ENCODE measurements at regions not wholly inside any gene's neighbourhood (a gene's known extent, or its start where the extent isn't known, plus 50 kb on each side); places are given as distances from the start of the nearest gene placed in this dataset.

DNA sequence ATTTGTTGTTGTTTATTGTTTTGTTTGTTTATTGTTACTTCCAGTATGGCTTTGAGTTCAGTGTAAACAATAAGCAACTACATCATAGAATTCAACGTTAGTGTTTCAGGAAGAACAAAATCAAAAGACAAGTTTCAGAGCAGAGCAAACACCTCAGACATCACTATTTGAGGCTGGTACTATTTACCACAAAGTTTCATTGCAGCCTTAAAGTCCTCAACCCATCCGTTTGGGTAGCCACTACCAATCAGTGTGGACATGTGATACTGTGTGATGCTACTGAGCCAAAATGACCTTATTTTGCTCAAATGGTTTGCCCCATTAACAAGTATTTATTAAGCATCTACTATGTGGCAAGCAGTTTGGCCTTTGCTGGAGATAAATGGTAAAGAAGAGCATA is 458.5 kb upstream of the PTGER4 start:
- Histone ChIP-seq H3K27me3 (no peaks in the 10 kb centered on the region), H3K9me3 (no peaks in the 10 kb centered on the region), H3K4me3 (no peak overlapping the region), H3K36me3 (no peaks in the 10 kb centered on the region), H3K4me1 (no peaks in the 10 kb centered on the region), H3K27ac (no peak overlapping the region)
- WGBS: 71% methylated on average over 2 of the region's 2 CpGs
- no peak for TF ChIP-seq POLR2A (IDR thresholded peaks at IDR 0.05)
- TF ChIP-seq, protein P1, sequence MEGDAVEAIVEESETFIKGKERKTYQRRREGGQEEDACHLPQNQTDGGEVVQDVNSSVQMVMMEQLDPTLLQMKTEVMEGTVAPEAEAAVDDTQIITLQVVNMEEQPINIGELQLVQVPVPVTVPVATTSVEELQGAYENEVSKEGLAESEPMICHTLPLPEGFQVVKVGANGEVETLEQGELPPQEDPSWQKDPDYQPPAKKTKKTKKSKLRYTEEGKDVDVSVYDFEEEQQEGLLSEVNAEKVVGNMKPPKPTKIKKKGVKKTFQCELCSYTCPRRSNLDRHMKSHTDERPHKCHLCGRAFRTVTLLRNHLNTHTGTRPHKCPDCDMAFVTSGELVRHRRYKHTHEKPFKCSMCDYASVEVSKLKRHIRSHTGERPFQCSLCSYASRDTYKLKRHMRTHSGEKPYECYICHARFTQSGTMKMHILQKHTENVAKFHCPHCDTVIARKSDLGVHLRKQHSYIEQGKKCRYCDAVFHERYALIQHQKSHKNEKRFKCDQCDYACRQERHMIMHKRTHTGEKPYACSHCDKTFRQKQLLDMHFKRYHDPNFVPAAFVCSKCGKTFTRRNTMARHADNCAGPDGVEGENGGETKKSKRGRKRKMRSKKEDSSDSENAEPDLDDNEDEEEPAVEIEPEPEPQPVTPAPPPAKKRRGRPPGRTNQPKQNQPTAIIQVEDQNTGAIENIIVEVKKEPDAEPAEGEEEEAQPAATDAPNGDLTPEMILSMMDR (IDR thresholded peaks at IDR 0.05): no peak
- DNase-seq (ENCODE audit: low spot score in 2 of 2): no peak

DNA sequence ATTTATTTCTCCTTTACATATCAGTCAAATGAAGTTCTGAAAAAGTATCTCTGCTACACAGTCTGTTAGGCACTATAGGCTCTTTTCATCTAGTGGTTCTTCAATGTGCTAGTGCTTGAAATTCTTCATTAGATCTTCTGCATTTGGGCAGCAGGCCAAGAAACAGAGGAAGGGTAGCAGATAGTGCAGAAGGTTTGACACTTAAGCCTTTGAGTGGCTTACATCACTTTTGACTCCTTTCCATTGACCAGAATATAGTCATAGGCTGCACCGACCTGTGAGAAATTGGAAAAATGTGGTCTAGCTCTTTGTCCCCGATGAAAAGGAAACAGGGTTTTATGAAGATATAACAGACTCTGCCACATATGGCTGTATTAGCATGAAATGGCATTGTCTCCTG is 459.5 kb upstream of the PTGER4 start:
- WGBS: 58% methylated on average over 2 of the region's 2 CpGs
- no peaks in the 10 kb centered on the region for H3K27me3 ChIP-seq
- H3K9me3 ChIP-seq: no peaks in the 10 kb centered on the region
- H3K4me3 ChIP-seq: no peak overlapping the region
- no peak for DNase-seq (ENCODE audit: low spot score in 2 of 2)
- no peaks in the 10 kb centered on the region for H3K36me3 ChIP-seq
- TF ChIP-seq, protein P1 (IDR thresholded peaks at IDR 0.05): no peak
- H3K27ac ChIP-seq: no peak overlapping the region
- H3K4me1 ChIP-seq: no peaks in the 10 kb centered on the region

DNA sequence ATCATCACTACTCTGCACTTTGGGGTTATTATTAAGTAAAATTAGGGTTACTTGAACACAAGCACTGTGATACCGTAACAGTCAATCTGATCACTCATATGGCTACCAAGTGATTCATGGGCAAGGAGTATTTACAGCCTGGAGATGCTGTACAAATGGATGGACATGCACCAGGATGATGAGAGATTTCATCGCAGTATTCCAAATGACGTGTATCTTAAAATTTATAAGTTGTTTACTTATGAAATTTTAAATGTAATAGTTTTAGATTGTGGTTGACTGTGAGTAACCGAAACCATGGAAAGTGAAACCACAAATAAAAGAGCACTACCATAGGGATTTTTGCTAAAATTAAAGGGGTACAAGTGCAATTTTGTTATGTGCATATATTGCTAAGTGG is 462.2 kb upstream of the PTGER4 start:
- H3K27ac ChIP-seq: no peak overlapping the region
- no peak for DNase-seq (ENCODE audit: low spot score in 2 of 2)
- H3K4me3 ChIP-seq: no peak overlapping the region
- no peaks in the 10 kb centered on the region for H3K27me3 ChIP-seq
- H3K4me1 ChIP-seq: no peaks in the 10 kb centered on the region
- 79% methylated on average over 4 of the region's 4 CpGs for WGBS
- H3K9me3 ChIP-seq: no peaks in the 10 kb centered on the region
- H3K36me3 ChIP-seq: no peaks in the 10 kb centered on the region
- TF ChIP-seq POLR2AphosphoS5 (IDR thresholded peaks at IDR 0.05): no peak
- TF ChIP-seq, protein P1 (IDR thresholded peaks at IDR 0.05): no peak
- no peak for TF ChIP-seq EP300 (IDR thresholded peaks at IDR 0.05)
- TF ChIP-seq POLR2A (IDR thresholded peaks at IDR 0.05): no peak

DNA sequence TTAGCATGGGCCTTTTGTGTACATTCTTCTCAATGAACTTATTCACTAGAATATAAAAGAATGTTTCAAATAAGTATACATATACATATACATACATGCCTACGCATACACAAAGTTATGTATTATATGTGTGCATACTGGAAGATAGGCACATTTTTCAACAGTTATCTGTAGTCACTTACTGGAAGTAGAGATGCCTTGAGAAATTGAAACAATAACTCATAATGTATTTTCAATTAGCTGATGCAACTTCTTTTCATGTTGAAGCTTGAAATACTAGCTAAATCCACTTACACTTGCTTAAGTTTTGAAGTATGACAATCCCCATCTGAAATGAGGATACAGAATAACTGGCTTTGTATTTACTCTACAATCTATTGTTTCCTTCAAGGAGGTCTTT is 469.0 kb upstream of the PTGER4 start:
- Histone ChIP-seq H3K4me1 (no peaks in the 10 kb centered on the region), H3K9me3 (no peaks in the 10 kb centered on the region), H3K27me3 (no peaks in the 10 kb centered on the region), H3K36me3 (no peaks in the 10 kb centered on the region), H3K4me3 (no peak overlapping the region), H3K27ac (no peak overlapping the region)
- WGBS: 97% methylated on average over 1 of the region's 1 CpG
- TF ChIP-seq POLR2A (IDR thresholded peaks at IDR 0.05): no peak
- no peak for TF ChIP-seq POLR2AphosphoS5 (IDR thresholded peaks at IDR 0.05)
- TF ChIP-seq, protein P1 (IDR thresholded peaks at IDR 0.05): no peak
- TF ChIP-seq EP300 (IDR thresholded peaks at IDR 0.05): no peak
- DNase-seq (ENCODE audit: low spot score in 2 of 2): no peak

DNA sequence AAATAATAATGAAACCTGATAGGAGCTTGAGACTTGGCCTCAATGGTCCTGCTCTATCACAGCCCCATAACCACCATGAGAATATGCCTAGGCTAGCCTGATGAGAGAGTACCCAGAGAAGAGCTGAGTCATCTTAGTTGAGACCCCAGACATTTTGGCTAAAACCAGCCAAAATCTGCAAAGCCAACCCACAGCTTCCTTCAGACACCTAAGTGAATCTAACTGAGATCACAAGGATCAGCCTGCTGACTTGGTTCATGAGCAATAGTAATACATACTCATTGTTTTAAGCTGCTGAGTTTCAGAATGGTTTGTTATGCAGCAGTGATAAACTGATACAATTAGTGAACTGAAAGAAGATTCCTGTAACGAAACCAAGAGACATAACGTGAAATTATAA is 473.7 kb upstream of the PTGER4 start:
- Histone ChIP-seq H3K27ac (no peak overlapping the region), H3K27me3 (no peaks in the 10 kb centered on the region), H3K9me3 (no peaks in the 10 kb centered on the region), H3K4me3 (no peak overlapping the region), H3K4me1 (no peaks in the 10 kb centered on the region), H3K36me3 (no peaks in the 10 kb centered on the region)
- DNase-seq (ENCODE audit: low spot score in 2 of 2): no peak
- TF ChIP-seq, protein P1 (IDR thresholded peaks at IDR 0.05): no peak
- TF ChIP-seq EP300 (IDR thresholded peaks at IDR 0.05) (no peak), POLR2A (IDR thresholded peaks at IDR 0.05) (no peak), POLR2AphosphoS5 (IDR thresholded peaks at IDR 0.05) (no peak)
- 96% methylated on average over 2 of the region's 2 CpGs for WGBS
